ENCODE measurements at regions not wholly inside any gene's neighbourhood (a gene's known extent, or its start where the extent isn't known, plus 50 kb on each side); places are given as distances from the start of the nearest gene placed in this dataset.

GRCh38 chr4:171644430-171645057 is 168.7 kb upstream of the GALNTL6 start:
- H3K9me3 ChIP-seq = no peaks in the 10 kb centered on the region
- ATAC-seq (no peak), DNase-seq (no peak)
- H3K27ac ChIP-seq = no peak overlapping the region
- TF ChIP-seq, protein P1, sequence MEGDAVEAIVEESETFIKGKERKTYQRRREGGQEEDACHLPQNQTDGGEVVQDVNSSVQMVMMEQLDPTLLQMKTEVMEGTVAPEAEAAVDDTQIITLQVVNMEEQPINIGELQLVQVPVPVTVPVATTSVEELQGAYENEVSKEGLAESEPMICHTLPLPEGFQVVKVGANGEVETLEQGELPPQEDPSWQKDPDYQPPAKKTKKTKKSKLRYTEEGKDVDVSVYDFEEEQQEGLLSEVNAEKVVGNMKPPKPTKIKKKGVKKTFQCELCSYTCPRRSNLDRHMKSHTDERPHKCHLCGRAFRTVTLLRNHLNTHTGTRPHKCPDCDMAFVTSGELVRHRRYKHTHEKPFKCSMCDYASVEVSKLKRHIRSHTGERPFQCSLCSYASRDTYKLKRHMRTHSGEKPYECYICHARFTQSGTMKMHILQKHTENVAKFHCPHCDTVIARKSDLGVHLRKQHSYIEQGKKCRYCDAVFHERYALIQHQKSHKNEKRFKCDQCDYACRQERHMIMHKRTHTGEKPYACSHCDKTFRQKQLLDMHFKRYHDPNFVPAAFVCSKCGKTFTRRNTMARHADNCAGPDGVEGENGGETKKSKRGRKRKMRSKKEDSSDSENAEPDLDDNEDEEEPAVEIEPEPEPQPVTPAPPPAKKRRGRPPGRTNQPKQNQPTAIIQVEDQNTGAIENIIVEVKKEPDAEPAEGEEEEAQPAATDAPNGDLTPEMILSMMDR (IDR thresholded peaks at IDR 0.05) = no peak
- H3K36me3 ChIP-seq = no peaks in the 10 kb centered on the region
- no peaks in the 10 kb centered on the region for H3K27me3 ChIP-seq
- no peak overlapping the region for H3K4me3 ChIP-seq
- 72 to 73% methylated on average over 7 of the region's 7 CpGs for WGBS, 2 donors
- intact Hi-C loops (cut with DNase I) = no loop called here
- H3K4me1 ChIP-seq = no peaks in the 10 kb centered on the region

- TF ChIP-seq, protein P1 (IDR thresholded peaks at IDR 0.05) = no peak
- intact Hi-C loops (cut with DNase I) = no loop called here
- Histone ChIP-seq H3K9me3 (no peaks in the 10 kb centered on the region), H3K4me1 (no peaks in the 10 kb centered on the region), H3K27ac (no peak overlapping the region), H3K36me3 (no peaks in the 10 kb centered on the region), H3K4me3 (no peak overlapping the region), H3K27me3 (no peaks in the 10 kb centered on the region)
- DNase-seq (no peak), ATAC-seq (no peak)
- 68 to 76% methylated on average over 5 of the region's 5 CpGs for WGBS, 2 donors
Observed at GRCh38 chr4:171639540-171639939, 173.7 kb upstream of the GALNTL6 start.

- no peaks in the 10 kb centered on the region for H3K4me1 ChIP-seq
- H3K9me3 ChIP-seq = peaks cover 0 to 12% (median 0%) of the 10 kb centered on the region in 11 donors
- TF ChIP-seq, protein P1 (IDR thresholded peaks at IDR 0.05) = no peak
- DNase-seq (no peak), ATAC-seq (no peak)
- no peak overlapping the region for H3K27ac ChIP-seq
- WGBS, 2 donors = 62 to 67% methylated on average over 2 of the region's 2 CpGs
- intact Hi-C loops (cut with DNase I) = no loop called here
- no peaks in the 10 kb centered on the region for H3K36me3 ChIP-seq
- no peak overlapping the region for H3K4me3 ChIP-seq
- no peaks in the 10 kb centered on the region for H3K27me3 ChIP-seq
Observed at GRCh38 chr4:171636606-171637005, 176.6 kb upstream of the GALNTL6 start.

- intact Hi-C loops (cut with DNase I) = no loop called here
Observed at GRCh38 chr4:171629737-171630136, 183.5 kb upstream of the GALNTL6 start.

More at GRCh38 chr4:171629737-171630136, 183.5 kb upstream of the GALNTL6 start:
- H3K27me3 ChIP-seq = no peaks in the 10 kb centered on the region
- H3K36me3 ChIP-seq = no peaks in the 10 kb centered on the region
- H3K27ac ChIP-seq = no peak overlapping the region
- H3K4me3 ChIP-seq = no peak overlapping the region
- DNase-seq (no peak), ATAC-seq (no peak)
- H3K4me1 ChIP-seq = no peaks in the 10 kb centered on the region
- peaks cover 0 to 25% (median 0%) of the 10 kb centered on the region in 11 donors for H3K9me3 ChIP-seq
- 82 to 89% methylated on average over 18 of the region's 18 CpGs for whole genome bisulfite sequencing, 2 donors
- TF ChIP-seq, protein P1 (IDR thresholded peaks at IDR 0.05) = no peak

Measured in heart right ventricle (tissue), 16 donors.